GM19452 (cell line): ENCODE measurements at regions not wholly inside any gene's neighbourhood (a gene's known extent, or its start where the extent isn't known, plus 50 kb on each side); places are given as distances from the start of the nearest gene placed in this dataset.

Experiments used
- ATAC-seq: cut with Tn5 transposase; IDR thresholded peaks from one replicate; pipeline ENCODE4 v1.9.1; 2021; ENCODE audit not compliant: unreplicated experiment

DNA sequence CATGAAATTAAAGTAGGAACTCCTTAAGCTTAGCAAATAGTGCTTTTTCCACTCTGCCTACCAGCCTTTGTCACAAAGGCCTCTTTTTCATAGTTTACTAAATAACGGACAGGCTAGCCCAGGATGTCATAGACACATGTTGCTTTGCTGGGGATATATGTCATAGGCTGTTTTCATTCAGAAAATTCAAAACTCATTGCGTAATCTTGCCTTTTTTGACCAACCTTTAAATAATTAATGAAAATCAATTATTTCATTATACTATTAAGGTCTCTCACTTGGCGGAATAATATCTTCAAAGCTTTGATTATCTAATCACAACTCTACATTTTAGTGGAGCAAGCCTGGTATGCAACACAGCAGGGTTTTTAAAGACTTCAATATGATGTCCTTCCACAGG lies 1245.7 kb upstream of the LRRTM1 start:
- no peak for ATAC-seq

DNA sequence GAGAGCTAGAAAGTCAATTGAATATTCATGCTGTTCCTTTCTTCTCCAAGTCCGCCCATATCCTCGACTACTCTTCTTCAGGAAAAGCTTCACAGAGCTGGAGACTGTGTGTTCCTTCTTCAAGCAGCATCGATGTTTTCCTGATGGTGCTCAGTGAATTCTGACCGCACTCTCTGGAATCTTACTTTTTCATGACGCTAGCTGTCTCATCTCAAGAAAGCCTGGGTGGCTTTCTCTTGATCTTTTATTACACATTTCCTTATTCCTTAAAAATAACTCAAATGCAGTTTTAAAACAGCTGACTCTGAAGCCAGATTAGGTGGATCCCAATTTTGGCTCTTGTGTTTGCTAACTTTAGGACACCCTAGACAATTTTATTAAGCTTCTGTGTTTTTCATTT lies 1245.1 kb upstream of the LRRTM1 start:
- ATAC-seq = no peak

DNA sequence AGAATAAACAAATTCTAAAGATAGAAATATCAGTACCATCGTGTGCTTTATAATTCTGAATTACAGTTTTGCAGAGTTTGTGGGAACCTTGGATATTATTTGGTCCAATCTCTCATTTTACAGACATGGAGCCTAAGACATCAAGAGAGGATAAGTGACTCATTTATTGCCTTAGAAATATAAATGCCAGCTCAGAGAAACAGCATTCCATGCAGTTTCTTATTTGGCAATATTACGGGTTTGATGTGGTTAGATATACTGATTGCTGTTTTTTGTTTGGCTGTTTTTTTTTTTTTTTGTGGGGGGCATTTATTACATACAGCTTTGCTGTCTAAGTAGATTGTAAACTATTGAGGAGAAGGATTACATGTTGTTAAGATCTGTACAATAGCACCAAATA lies 1241.1 kb upstream of the LRRTM1 start:
- no peak for ATAC-seq

DNA sequence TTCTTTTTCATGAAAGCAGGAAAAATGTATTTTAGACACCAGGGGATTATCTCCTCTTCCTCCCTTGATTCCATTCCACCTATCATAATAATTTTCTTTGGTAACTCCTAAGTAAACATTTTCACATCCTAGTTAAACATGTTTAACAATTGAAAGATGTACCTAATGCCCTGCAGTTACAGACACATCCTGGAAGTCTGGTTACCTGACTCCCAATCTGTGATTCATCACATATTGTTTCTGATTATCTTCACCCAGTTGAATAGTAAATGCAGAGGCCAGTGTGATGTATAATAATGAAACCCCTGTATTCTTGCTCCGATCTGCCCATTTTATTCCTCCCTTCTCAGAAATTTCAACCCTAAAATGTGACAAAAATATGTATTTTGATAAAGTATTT lies 1237.6 kb upstream of the LRRTM1 start:
- ATAC-seq = no peak

DNA sequence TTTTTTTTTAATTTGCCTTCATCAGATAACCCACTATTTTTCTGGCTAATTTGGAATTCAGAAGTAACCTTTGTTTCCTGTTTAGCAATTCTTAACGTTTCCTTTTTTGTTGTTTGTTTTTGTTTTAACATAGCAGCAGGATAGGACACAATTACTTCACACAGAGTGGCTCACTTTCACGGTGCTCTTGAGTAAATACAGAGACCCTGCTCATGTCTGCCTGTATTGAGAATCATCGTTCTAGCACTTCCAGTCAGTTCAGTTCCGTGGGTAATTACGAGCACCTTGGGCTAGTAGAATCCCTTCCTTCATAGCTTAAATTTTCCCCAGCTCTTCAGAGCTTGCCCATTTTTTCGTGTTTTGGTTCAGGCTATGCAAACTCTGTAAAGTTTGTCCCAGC lies 1225.4 kb upstream of the LRRTM1 start:
- ATAC-seq = no peak

DNA sequence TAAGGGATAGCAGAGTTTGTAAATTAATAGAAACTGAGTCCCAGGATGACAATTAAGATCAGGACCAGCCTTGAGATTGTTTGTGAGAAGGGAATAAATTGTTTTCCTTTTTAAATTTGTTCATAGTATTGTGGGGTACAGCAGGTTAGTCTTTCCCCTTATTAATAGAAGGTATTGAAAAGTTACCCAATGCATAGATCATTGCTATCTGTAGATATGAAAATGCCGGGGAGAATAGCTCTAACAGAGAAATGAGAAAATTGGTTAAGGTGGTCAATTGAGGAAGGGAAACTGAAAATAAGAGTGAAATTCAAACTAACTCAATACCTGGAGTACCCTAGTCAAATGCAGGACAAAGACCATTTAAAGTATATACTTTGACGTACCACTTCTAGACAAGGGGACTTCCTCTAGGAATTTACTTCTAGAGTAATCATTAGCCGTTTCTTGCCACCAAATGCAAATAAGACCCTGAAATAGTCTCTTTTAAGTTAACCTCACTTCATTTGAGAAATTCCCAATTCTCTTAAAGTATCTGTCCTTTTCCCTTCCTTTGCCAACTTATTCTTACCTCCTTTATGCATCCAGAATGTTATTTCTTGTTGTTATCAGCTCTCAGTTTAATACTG lies 1224.4 kb upstream of the LRRTM1 start:
- ATAC-seq = peak; percentile 69

DNA sequence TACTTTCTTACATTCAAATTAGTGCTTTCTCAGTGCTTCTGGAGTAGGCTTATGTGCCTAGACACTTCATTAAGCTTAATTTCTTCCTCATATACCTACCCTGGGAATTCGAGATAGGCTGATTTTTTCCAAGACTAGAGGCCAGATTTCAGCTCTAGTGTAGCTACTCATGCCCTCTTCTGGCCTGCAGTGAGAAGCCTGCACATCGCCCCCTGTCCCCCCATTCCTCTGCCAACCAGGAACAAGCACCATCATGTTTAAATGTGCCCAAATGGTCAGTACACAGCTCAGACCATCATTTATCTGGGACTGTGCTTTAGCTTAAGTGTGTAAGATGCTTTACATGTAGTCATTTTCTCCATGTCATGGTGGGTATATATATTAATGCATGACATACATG lies 1218.8 kb upstream of the LRRTM1 start:
- no peak for ATAC-seq

DNA sequence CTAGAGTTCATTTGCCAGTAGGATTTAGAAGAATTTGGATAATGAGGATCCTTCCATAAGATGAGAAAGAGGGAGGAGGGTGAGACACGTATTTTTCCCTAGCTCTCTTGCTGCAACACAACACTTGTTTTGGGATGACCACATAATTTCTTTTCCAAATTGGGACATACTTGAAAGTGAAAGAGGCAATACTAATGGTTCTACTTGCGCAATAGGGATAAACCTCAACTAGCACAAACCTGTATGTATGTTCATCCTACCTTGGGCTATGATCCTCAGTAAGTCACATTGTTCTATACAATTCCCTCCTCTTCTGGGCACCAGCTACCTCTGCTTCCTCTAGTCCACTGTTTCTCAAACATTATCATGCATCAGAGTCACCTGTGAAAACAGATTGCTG lies 1208.8 kb upstream of the LRRTM1 start:
- ATAC-seq = no peak

DNA sequence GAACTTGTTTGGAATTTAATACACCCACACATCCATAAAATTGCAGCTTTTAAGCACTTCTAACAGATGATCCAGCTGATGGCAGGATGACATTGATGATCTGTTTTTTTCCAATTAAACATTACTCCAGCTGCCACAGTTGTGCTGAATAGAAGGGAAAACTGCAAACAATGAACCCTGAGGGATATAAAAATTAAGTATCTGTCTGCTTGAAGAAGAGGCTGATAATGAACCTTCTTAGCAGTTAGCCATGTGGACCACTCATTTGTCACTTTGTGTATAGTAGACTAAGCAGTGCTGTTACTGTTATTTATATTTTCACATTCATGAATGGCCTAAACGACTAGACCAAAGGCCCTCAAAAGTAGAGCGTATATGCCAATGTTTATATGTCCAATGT lies 1201.0 kb upstream of the LRRTM1 start:
- ATAC-seq = no peak

DNA sequence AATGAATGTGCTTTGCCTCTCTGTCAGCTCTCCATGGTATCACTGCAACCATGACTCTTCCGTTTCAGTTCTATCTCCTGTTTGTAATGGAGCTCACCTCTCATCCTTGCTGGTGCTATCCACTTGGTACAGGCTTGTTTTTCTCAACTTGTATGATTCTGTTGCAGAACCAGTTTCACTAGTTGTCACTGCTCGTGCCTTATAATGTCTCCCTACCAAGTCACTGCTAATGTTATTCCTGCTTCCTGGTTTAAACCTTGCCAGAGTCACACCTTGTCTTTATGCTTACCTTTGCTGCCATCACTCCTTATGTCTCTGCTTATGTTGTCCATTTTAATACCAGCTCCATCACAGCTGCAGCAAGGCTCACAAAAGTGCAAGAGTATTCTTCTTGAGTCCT lies 1191.0 kb upstream of the LRRTM1 start:
- ATAC-seq = no peak

DNA sequence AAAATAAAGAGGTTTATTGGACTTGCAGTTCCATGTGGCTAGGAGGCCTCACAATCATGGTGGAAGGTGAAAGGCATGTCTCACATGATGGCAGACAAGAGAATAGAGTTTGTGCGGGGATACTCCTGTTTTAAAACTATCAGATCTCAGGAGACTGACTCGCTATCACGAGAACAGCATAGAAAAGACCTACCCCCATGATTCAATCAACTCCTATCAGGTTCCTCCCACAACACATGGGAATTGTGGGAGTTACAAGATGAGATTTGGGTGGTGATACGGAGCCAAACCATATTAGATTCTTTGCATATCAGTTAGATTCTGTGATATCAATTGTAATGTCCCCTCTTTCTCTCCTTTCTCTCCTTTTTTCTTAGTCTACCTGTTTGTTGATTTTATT lies 1178.7 kb upstream of the LRRTM1 start:
- no peak for ATAC-seq

DNA sequence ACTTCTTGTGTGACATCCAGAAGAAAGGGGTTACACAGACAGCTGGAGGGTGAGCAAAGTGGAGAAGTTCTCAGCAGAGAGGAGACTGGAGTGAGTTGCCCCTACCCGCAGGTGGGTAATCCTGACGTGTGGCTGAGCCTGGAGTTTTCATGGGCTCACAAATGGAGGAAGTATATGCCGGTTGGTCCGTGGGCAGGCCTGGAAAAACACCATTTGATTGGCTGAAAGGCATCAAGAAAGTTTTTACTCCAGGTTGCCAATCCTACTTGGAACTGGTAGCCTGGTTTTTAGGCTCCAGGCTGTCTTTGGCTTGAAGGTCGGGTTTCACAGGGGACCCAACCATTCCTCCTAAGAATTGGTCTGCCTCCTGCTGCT lies 1177.4 kb upstream of the LRRTM1 start:
- ATAC-seq = no peak

DNA sequence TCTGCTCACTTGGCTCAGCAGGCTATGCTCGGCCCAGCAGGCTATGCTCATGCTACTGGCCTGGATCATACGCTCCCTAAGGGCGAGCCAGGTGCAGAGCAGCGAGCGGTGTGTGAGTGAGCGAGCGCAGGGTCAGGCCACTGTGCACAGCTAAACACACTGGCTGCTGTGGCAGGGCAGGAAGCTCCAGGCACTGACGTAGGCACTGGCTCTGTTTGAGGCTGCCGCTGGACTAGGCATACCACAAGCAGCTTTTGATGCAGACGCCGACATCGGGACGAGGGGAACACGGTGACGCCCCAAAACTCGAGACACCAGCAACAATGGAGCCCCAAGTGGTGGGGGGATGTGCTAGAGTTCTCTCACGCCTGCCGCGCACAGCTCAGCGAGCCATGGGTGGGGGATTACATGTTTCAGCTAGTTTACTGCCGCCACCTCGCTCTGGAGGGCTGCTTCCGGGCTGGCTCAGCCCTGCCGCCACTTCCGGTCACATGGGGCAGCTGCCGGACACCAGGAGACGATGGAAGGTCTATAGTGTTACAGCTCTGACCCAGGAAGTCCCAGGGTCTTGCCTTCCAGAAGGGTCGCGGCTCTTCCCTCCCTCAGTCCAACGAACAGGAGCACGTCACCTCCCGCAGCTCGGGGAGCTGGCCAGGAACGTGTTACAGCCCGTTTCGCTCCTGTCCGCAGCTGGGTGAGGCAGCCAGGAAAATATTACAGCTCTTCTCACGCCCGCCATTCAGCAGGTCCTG lies 1176.9 kb upstream of the LRRTM1 start:
- no peak for ATAC-seq

DNA sequence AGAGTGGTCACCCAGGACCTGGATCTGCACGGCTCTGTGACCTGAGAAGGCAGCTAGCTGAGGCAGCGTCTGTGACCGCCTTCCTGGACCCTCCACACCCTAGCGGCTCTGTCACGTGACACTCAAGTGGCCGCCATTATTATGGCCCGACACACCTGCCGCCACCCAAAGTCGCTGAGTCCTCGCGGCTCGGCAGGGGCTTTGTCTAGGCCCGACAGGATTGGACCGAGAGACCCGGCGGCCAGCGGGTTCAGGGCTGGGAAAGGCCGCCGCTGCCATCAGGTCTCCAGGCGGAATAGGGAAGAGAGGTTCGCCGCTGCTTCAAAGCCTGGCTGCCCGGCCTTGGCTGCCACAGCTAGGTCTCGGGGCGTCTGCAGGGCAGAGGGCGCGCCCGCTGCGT lies 1162.5 kb upstream of the LRRTM1 start:
- no peak for ATAC-seq

DNA sequence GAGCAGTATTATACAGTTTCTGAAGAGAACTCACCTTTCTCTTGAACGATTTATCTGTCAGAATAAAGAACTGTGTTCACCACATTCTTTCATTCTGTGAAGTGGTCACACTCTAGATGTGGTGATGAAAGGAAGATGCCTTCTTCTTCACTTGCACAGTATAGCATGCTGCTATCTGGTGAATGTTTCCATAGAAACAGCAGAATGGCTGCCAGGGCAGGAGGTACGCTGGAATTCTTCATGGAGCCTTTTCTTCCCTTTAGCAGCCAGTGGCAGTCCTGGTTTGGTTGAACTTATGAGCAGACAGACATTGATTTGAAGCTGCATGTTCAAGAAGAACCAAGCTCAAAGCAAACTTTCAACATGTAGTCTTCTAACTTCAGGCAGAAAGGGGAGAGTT lies 1157.9 kb upstream of the LRRTM1 start:
- ATAC-seq = no peak

DNA sequence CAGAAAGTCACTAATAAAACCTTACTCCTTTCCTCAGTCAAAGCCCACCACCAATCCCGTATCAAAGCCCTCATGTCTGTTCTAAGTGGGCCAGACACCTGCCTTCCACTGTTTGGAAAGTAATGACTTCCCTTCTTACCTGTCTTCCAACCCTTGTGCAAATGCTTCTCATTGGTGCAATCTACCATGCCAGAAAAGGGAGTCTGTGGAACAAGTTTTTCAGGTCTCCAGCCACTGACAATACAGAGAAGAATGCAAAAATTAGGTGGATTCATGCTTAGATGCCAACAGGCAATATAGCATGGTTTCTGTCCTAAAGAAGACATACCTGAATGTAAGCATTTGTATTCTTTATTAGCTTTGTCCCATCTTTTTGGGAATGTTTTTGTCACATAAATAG lies 1140.6 kb upstream of the LRRTM1 start:
- ATAC-seq = no peak

DNA sequence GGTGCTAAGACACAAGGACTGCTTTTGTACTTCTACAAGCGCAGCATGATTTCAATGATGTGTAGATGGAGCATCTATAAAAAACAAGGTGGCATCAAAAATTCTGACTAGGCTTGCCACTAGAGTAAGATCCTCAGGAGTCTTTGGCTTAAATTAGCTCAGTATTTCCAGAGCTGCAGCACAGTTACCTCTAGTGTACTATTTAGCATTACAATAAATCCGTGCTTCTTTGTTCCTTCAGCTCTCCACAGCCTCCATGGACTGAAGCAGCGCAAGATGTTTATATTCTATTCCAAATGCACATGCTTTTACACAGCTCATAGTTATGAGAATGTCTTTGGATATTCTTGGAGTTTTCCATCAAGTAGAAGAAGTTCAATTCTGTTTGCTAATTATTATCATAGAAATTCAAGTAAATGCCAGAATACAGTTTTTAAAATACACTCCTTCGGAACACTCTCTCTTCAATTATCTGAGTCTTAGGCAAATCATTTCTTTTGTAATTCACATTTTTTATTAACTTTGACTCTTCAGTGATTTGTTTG lies 1133.0 kb upstream of the LRRTM1 start:
- no peak for ATAC-seq

DNA sequence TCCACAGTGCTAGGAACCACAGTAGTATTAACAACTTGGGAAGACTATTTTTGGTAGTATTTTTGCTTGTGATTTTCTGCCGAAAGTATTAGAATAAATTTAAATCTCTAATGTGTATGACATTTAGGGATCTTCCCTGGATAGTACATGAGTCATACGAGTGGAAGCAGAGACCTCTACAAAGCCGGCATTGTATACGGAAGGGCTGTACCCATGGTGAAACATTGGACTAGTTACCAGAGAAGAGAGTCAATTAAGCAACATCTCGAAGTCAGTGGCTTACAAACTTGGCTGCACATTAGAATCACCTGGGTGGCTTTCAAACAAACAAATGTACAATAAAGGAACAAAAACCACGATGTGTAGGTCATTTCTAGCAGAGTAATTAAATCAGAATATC lies 1131.7 kb upstream of the LRRTM1 start:
- ATAC-seq = no peak

DNA sequence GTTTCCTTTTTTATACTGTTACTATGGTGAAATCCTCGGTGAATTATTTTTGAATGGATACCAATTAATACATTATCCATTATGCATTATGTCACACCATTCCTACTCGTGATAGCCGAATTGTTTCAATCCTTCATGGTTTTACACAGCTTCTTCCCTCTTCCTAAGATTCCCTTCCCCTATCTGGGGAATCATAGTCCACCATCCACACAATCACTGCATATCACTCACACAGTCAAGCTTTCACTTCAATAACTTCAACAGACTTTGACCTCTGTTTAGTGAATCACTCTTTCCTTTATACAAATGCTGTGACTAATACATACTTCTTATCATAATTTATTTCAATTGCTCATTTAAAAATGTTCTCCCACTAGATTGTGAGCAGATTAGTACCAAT lies 1108.1 kb upstream of the LRRTM1 start:
- no peak for ATAC-seq

DNA sequence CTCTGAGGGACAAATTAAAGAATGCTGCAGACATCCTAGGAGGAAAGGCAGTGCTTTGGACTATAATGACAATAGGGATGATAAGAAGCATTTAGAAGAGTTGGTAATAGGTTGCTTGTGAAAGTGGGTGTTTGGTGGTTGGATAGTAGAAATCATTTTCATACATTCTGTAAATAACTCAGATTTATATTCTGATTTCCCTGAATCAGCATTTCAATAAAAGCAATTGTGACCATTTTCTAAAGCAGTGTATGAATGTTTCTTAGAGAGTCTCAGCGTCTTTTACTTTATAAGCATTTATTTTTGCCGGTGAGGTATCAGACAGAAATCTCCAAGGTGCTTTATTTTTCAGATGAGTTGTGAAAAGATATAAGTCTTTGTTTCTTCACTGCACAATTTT lies 1099.0 kb upstream of the LRRTM1 start:
- ATAC-seq = no peak

DNA sequence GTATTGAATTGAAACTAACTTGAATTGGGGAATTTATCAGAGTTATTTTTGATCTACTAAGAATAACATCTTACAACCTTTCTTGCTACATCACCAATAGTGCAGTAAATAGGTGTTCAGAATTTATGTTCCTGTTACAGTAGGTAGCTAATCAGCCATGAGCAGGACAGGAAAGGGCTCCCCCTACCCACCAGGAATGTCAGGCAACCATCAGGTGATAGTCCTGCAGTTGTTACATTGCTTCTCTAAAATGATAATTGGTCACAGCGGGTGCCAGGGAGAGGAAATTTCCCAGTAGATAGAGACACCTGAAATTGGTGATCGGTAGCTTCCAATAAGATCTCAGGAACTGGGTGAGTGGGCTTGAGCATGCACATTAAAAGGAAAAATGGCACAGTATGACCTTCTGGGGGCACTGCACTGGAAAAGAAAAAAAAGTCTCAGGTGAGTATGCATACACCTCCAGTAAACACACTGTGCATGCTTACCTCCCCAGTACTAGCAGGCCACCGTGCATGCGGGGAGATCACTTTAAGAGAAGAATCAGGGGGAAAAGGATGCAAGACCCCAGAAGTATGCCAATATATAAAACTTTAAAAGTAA lies 1092.0 kb upstream of the LRRTM1 start:
- no peak for ATAC-seq

DNA sequence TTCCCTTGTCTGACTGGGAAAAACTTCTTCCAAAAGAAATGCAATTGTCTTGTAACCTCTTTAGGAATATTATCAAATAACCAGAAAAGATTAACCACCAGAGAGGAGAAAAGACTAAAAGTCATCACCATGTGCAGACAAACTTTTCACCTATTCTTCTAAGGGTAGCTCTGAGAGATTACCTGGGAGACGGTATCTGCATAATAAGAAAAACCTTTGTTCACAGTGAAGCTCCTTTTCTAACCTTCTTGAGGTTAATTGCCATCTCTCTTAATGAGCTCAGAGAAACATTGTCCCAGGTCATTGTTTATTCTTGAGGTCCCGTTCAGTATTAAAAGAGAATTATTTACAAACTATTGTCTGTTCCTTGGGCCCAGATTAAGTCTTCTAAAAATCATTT lies 1091.2 kb upstream of the LRRTM1 start:
- ATAC-seq = no peak
